Activated T-cell treated with anti-CD3 and anti-CD28 coated beads for 24 hours (primary cell): ENCODE measurements at regions not wholly inside any gene's neighbourhood (a gene's known extent, or its start where the extent isn't known, plus 50 kb on each side); places are given as distances from the start of the nearest gene placed in this dataset.

ENCODE experiments used
- DNase-seq: peaks from one replicate; pipeline ENCODE4 v3.0.0-alpha.2; 2020; ENCODE audit warnings: low read depth

- DNase-seq, result no peak
These were observed 179.8 kb upstream of the TLE3 start for GRCh38 chr15:70277556-70277955.

GRCh38 chr15:70276401-70276800 lies 178.7 kb upstream of the TLE3 start:
- no peak for DNase-seq

DNA sequence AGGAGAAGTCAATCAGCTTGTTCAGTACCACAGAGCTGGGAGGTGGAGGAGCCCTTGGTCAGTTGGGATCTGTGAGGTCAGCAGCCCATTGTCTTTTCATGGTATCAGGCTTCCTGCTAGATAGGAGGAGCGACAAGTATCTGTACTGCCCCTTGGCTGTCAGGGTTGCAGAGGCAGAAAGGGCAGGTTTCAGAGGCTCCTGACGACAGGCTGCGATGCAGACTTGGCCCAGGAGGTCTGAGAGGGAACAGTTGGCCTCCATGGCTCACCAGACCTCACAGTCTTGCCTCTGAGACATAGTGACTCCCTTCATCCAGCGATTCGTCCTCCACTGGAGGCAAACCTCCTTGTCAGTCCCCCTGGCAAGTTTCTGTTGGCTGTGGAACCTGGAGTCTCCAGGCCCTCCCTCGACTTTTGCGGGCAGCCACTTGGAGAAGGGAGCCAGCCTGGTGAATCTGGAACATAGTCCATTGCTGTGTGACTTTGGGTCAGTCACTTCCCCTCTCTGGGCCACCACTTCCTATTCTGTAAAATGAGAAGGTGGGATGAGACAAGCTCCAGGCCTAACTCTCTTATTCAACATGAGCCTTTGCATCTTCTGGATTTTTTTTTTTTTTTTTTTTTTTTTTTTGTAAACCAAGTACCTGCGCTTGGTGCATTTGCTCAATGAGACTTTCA lies 177.9 kb upstream of the TLE3 start:
- no peak for DNase-seq

GRCh38 chr15:70274908-70275307 lies 177.2 kb upstream of the TLE3 start:
- no peak for DNase-seq

DNA sequence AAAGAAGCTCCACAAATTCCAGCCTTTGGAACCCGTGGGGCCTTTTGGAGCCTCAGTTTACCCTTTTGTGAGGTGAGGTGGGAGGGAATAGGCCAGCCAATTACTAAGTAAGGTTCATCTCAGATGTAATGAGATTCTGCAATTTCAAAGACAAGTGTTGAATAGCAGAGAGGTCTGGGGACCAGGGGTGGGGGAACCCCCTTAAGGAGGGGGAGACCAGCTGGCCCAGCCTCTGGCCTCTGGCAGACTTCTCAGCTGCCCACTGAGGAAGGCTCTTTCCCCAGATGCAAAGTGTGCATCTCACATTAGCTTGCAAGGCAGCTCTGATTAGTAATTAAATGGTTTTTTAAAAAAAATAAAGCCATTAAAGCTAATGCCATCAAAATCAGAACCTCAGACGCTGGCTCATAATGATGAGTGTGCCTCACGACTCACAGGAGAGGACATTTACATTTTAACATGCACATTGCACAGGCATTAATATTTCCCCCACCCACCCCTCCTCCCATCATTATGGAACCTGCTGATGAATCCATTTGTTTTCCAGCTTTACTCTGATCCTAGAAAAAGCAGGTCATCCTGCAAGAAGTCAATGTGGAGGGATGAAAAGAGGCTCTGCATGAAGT lies 176.7 kb upstream of the TLE3 start:
- DNase-seq, result no peak

DNA sequence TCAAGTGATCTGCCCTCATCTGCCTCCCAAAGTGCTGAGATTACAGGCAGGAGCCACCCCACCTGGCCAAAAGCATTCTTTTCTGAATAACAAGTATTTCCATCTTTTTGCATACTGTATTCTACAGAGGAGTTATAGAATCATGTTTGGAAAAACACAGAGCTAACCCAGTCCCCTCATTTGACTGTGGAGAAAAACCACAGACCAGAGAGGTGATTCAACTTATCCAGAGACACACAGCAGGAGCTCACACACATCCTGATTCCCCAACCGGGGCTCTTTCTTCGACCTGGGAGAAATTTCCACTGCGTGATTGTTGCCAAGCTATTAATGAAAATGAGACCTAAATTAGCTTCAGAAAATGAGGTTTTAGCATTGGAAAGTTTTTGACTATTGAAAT lies 176.1 kb upstream of the TLE3 start:
- no peak for DNase-seq

GRCh38 chr15:70272565-70273355 lies 175.0 kb upstream of the TLE3 start:
- no peak for DNase-seq

GRCh38 chr15:70271422-70272088 lies 173.8 kb upstream of the TLE3 start:
- no peak for DNase-seq

DNA sequence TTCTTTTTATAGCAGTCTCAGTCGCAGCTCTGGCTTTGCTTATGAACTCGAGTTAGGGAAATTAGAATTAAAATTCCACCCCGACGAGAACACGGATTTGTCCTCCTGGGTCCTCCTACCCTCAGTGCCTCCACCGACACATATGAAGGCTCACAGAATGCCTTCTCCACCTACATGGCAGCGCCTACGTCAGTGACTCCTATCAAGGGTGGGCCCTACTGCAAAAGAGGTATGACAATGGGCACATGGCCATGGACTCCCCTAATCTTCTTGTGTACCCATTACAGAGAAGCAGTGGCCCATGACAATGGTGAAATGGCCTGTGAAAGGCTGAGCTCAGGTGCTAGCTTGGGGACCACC lies 173.0 kb upstream of the TLE3 start:
- DNase-seq, result no peak

- no peak for DNase-seq
These were observed 172.5 kb upstream of the TLE3 start for GRCh38 chr15:70269991-70270751.

DNA sequence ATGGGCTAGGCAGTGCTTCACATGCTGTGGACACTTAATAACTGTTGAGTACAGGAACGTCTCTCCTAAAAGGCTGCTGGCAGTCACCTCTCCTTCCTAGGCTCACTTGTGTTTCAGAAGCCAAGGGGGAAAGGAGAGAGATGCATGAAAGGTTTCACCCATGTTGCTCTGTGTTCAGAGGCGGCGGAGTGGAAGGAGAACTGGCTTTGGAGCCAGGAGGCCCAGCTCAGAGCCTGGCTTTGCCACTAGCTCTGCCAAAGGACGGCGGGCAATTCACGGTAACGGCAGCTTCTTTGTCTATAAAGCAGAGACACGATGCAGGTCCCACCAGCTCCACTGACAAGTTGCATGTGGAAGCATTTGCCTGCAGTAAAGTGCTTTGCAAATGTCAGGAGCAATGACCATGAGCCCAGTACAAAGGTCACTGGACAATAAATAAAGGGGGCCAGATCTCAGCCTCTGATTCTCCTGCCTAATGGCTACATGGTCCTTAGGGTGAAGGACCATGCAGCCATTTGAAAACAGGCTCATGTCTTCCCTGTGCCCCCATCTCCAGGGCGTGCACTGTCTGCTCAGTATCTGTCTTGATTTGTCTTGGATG lies 171.7 kb upstream of the TLE3 start:
- no peak for DNase-seq

DNA sequence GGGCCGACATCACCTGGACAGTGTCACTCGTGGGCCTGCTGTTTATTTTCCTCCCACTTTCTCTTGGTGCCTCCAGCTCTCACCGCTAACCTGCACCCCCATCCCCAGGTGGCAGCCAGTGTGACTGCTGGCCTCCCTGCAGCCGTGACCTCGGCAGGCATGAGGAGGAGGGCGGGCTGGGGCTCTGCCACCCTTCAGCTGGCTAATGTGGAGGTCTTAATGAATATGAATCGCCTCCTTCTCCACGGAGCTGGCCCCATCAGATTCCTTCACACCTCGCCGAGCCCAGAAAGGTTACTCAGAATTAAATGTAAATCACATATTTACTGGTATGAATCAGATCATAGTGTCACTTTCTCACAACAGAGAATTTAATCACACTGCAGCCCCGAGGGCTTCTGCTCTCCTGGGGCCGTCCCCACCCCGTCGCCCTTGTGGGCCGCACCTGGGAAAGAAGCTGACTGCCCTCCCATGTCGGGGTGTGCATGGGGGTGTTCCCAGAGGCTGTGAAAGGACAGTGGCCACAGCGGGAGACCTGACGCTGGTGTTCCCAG lies 171.1 kb upstream of the TLE3 start:
- no peak for DNase-seq

GRCh38 chr15:70267879-70268278 lies 170.2 kb upstream of the TLE3 start:
- no peak for DNase-seq

DNA sequence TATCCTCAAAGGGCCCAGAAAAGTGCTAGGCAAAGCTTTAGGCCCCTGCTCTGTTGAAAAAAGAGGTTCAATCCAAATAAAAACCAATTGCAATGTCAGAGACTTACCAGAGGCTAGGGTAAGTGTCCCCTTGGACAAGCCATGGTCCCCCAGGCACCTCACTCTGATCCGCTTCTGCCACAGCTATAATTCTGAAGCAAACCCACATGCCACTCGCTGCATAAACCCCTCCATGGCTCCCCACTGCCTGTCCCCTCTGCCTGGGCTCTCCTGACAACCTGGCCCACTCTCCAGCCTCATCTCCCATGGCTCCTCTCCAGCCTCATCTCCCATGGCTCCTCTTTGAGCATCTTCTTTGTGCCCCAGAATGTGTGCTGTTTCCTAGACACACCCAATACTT lies 169.6 kb upstream of the TLE3 start:
- no peak for DNase-seq

DNA sequence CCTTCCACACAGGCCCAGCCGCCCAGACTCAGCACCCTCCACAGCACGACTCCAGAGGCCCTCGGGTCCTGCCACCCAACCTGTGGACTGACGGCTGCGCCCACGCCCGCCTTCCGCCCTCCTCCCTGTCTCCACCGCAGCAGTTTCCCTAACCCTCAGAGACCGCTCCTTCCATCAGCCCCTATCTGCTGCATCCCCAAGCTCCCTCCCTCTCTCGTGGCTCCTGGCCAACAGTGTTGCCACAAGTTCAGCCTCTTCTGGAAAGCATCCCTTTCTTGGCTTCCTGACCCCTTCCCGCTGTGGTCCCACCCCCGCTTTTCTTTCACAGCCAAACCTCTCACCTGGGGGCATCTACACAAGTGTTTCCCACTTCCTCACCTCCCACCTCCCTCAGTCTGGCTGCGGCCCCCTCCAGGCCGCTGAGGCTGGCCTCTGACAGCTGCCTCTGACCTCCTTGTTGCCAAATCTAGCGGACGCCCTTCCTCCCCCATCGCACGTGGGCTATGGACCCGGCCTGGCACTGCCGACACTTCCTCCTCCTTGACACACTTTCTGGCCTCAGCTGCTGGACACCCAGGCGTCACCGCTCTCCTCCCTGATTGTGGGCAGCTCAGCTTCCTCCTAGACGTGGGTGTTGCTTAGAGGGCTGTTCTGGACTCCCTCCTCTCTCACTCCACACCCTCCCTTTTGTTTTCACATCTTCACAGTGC lies 168.8 kb upstream of the TLE3 start:
- DNase-seq, result no peak

- DNase-seq, result no peak
These were observed 168.3 kb upstream of the TLE3 start for GRCh38 chr15:70265986-70266385.

- DNase-seq, result no peak
These were observed 167.8 kb upstream of the TLE3 start for GRCh38 chr15:70265466-70265978.

GRCh38 chr15:70264738-70265465 lies 167.2 kb upstream of the TLE3 start:
- no peak for DNase-seq

DNA sequence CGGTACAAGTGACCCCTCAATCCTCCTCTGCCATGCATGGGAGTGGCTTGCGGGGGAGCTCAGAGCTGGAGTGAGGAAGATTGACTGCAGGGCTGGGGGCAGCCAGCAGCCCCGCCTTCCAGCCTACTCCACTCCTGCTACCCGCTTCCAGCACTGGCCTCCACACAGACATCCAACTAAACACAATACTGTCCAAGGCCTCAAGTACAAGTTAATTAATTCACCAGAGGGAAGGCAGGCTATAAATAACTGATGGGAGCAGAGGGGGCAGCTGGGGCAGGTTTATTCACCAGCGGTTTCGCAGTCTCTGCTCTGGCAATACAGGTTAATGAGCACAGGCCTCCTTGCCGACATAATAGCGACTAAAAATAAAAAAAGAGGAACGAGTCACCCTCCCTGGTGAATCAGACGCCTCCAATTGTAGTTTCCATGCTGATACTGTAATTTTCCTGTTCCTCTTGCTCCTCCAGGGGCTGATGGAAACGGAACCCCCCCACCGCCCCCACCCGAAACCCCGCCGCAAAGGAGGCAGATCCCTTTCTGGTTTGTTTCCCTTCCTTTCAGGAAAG lies 166.4 kb upstream of the TLE3 start:
- DNase-seq, result no peak
